ENCODE measurements at regions not wholly inside any gene's neighbourhood (a gene's known extent, or its start where the extent isn't known, plus 50 kb on each side); places are given as distances from the start of the nearest gene placed in this dataset.
A peak's percentile ranks its signal among the peaks of the same experiment; 100 is the strongest.

- no peak for DNase-seq
- peak overlapping the region; percentile 72 to 97 (median 94) for H3K27ac ChIP-seq
- no peak for TF ChIP-seq POLR2AphosphoS5 (IDR thresholded peaks at IDR 0.05)
- no peak for TF ChIP-seq EP300 (IDR thresholded peaks at IDR 0.05)
- no peak for TF ChIP-seq POLR2A (IDR thresholded peaks at IDR 0.05)
- no peak for TF ChIP-seq CTCF (IDR thresholded peaks at IDR 0.05)
- no peaks in the 10 kb centered on the region for H3K36me3 ChIP-seq
- H3K9me3 ChIP-seq = no peaks in the 10 kb centered on the region
- H3K27me3 ChIP-seq = no peaks in the 10 kb centered on the region
- H3K4me3 ChIP-seq = no peak overlapping the region
- intact Hi-C loops (cut with DNase I) = no loop called here
- H3K4me1 ChIP-seq = peaks cover 0 to 58% (median 48%) of the 10 kb centered on the region in 4 donors
- WGBS, 2 donors = 90 to 93% methylated on average over 6 of the region's 6 CpGs
Measured at GRCh38 chr1:8198522-8198921, 119.4 kb upstream of the SLC45A1 start.

- no peaks in the 10 kb centered on the region for H3K9me3 ChIP-seq
- H3K36me3 ChIP-seq = no peaks in the 10 kb centered on the region
- H3K4me3 ChIP-seq = no peak overlapping the region
- WGBS, 2 donors = 37 to 62% methylated on average over 20 of the region's 20 CpGs
- peaks cover 0 to 50% (median 40%) of the 10 kb centered on the region in 4 donors for H3K4me1 ChIP-seq
- H3K27ac ChIP-seq = peak overlapping the region; percentile 72 to 97 (median 94)
- TF ChIP-seq EP300 (IDR thresholded peaks at IDR 0.05) (no peak), CTCF (IDR thresholded peaks at IDR 0.05) (no peak), POLR2AphosphoS5 (IDR thresholded peaks at IDR 0.05) (peak in 2 of 4 donors; percentile 27 to 64), POLR2A (IDR thresholded peaks at IDR 0.05) (no peak)
- DNase-seq = peak; percentile 91
- intact Hi-C loops (cut with DNase I) = no loop called here
- H3K27me3 ChIP-seq = no peaks in the 10 kb centered on the region
Measured at GRCh38 chr1:8197493-8198282, 120.2 kb upstream of the SLC45A1 start.

GRCh38 chr1:8194481-8195227, 123.3 kb upstream of the SLC45A1 start:
- H3K9me3 ChIP-seq = no peaks in the 10 kb centered on the region
- H3K27me3 ChIP-seq = no peaks in the 10 kb centered on the region
- intact Hi-C loops (cut with DNase I) = no loop called here
- H3K4me3 ChIP-seq = no peak overlapping the region
- 50 to 74% methylated on average over 14 of the region's 14 CpGs for WGBS, 2 donors
- TF ChIP-seq POLR2AphosphoS5 (IDR thresholded peaks at IDR 0.05) = no peak
- no peak for TF ChIP-seq POLR2A (IDR thresholded peaks at IDR 0.05)
- no peak for TF ChIP-seq CTCF (IDR thresholded peaks at IDR 0.05)
- no peak for TF ChIP-seq EP300 (IDR thresholded peaks at IDR 0.05)
- DNase-seq = no peak
- no peaks in the 10 kb centered on the region for H3K36me3 ChIP-seq
- H3K4me1 ChIP-seq = peaks cover 0 to 25% (median 18%) of the 10 kb centered on the region in 4 donors
- peak overlapping the region in 1 of 4 donors; percentile 8 for H3K27ac ChIP-seq

- TF ChIP-seq CTCF (IDR thresholded peaks at IDR 0.05) (no peak), POLR2A (IDR thresholded peaks at IDR 0.05) (no peak), POLR2AphosphoS5 (IDR thresholded peaks at IDR 0.05) (no peak), EP300 (IDR thresholded peaks at IDR 0.05) (no peak)
- no peak overlapping the region for H3K4me3 ChIP-seq
- H3K36me3 ChIP-seq = no peaks in the 10 kb centered on the region
- peak overlapping the region in 1 of 4 donors; percentile 8 for H3K27ac ChIP-seq
- intact Hi-C loops (cut with DNase I) = no loop called here
- no peaks in the 10 kb centered on the region for H3K9me3 ChIP-seq
- H3K4me1 ChIP-seq = peaks cover 0 to 28% (median 18%) of the 10 kb centered on the region in 4 donors
- H3K27me3 ChIP-seq = no peaks in the 10 kb centered on the region
- no peak for DNase-seq
- WGBS, 2 donors = 84 to 90% methylated on average over 8 of the region's 8 CpGs
Measured at GRCh38 chr1:8193840-8194406, 124.0 kb upstream of the SLC45A1 start.

Data from sigmoid colon (tissue), 6 donors.